Panc1 (cell line): ENCODE measurements at regions not wholly inside any gene's neighbourhood (a gene's known extent, or its start where the extent isn't known, plus 50 kb on each side); places are given as distances from the start of the nearest gene placed in this dataset.
"Not testable (repeated sequence)": the region's sequence is repeated elsewhere in the genome, so short reads cannot be mapped to it uniquely, and the experiment has no call there.

Experiments used
- ATAC-seq: fragments of 200-7000 bp; cut with Tn5 transposase; 2 replicates; pipeline ENCODE4 v1.9.1; 2020; ENCODE audit warnings: mild to moderate bottlenecking, moderate library complexity
- BruUV-seq: library from RNA; stranded (reverse); fragments of 400-500 nt; replicated peaks from 2 replicates; lab custom pipeline; 2021; lab: Mats Ljungman, UMichigan
- CTCF ChIA-PET: fragments of 300-600 bp; sonication (Branson Sonifier 250); formaldehyde crosslinking; loops from one replicate; lab custom pipeline; 2022; ENCODE audit warnings: antibody characterized with exemption; lab: Charles Lee
- POLR2A ChIA-PET: fragments of 300-600 bp; sonication (Branson Sonifier 250); formaldehyde crosslinking; loops from one replicate; lab custom pipeline; 2022; ENCODE audit warnings: antibody characterized with exemption; lab: Charles Lee
- DNase-seq: peaks from one replicate; pipeline ENCODE4 v3.0.0-alpha.2; 2010; ENCODE audit warnings: low read depth, low spot score
- H3K27ac ChIP-seq: 2 replicates; pipeline ENCODE4 v1.5.1; 2011; ENCODE audit warnings: mild to moderate bottlenecking, low read length, inconsistent platforms
- H3K27me3 ChIP-seq: fragments of 200-500 bp; sonication (Bioruptor generic); 2 replicates; pipeline ENCODE4 v1.6.0; 2014; ENCODE audit warnings: low read length, inconsistent platforms; ENCODE audit not compliant: control insufficient read depth, insufficient read depth
- H3K36me3 ChIP-seq: fragments of 200-500 bp; sonication (Bioruptor generic); 2 replicates; pipeline ENCODE4 v1.5.1; 2014; ENCODE audit warnings: inconsistent platforms, mild to moderate bottlenecking, low read length, moderate library complexity; ENCODE audit not compliant: control insufficient read depth, insufficient read depth
- H3K4me1 ChIP-seq: 2 replicates; pipeline ENCODE4 v1.5.1; 2011; ENCODE audit warnings: inconsistent platforms, mild to moderate bottlenecking, low read length, moderate library complexity; ENCODE audit not compliant: control insufficient read depth, insufficient read depth
- H3K4me3 ChIP-seq, 2 experiments: 2 replicates each; pipeline ENCODE4 v1.5.1; 2011 to 2012; ENCODE audit warnings: low read depth in 2 of 2, low read length in 2 of 2, mild to moderate bottlenecking in 2 of 2, inconsistent platforms in 1 of 2, moderate library complexity in 1 of 2
- H3K9me3 ChIP-seq: fragments of 200-500 bp; sonication (Bioruptor generic); 2 replicates; pipeline ENCODE4 v1.5.1; 2014; ENCODE audit warnings: low read depth, mild to moderate bottlenecking, inconsistent platforms, low read length, moderate library complexity; ENCODE audit not compliant: control insufficient read depth, insufficient read depth
- CTCF ChIP-seq: fragments of 450-650 bp; IDR thresholded peaks from 2 replicates; pipeline ENCODE4 v1.5.1; 2017; ENCODE audit warnings: mild to moderate bottlenecking
- POLR2AphosphoS5 ChIP-seq: IDR thresholded peaks from 2 replicates; pipeline ENCODE4 v1.6.1; 2012; ENCODE audit warnings: mild to moderate bottlenecking, low read depth, low read length, moderate library complexity
- REST ChIP-seq, 2 experiments: IDR thresholded peaks; 2 replicates each; pipeline ENCODE4 v1.6.1; 2011 to 2012; ENCODE audit warnings: low read depth in 2 of 2, control low read depth in 1 of 2, low read length in 1 of 2, mild to moderate bottlenecking in 1 of 2, moderate library complexity in 1 of 2; ENCODE audit not compliant: insufficient read depth in 1 of 2
- SIN3A ChIP-seq: IDR thresholded peaks from 2 replicates; pipeline ENCODE4 v1.6.1; 2012; ENCODE audit warnings: low read depth, mild to moderate bottlenecking, low read length, moderate library complexity, borderline replicate concordance; ENCODE audit not compliant: insufficient read depth
- TCF7L2 ChIP-seq: IDR thresholded peaks from 2 replicates; pipeline ENCODE4 v1.6.1; 2011; ENCODE audit warnings: mild to moderate bottlenecking, low read depth, low read length, inconsistent platforms
- in situ Hi-C: cut with HindIII; loops from 2 replicates; pipeline ENCODE4 v1.10.0; 2016; ENCODE audit warnings: low sequenced_read_pairs, low pct_unique_long_range_greater_than_20kb
- intact Hi-C: fragments of 100-400 bp; cut with micrococcal nuclease; formaldehyde crosslinking; loops from one replicate; pipeline ENCODE4 v1.10.0; 2022; ENCODE audit not compliant: unreplicated experiment

- no peak overlapping the region for H3K27ac ChIP-seq
- no peaks in the 10 kb centered on the region for H3K36me3 ChIP-seq
- no peaks in the 10 kb centered on the region for H3K9me3 ChIP-seq
- ChIA-PET POLR2A (no interaction called here), CTCF (no interaction called here)
- no peaks in the 10 kb centered on the region for H3K27me3 ChIP-seq
- ATAC-seq (no peak), DNase-seq (no peak)
- TF ChIP-seq CTCF: no peak
- TF ChIP-seq REST (IDR thresholded peaks at IDR 0.05; ENCODE audit: insufficient read depth in 1 of 2, low read depth in 2 of 2, low read length in 1 of 2): no peak
- no peak for TF ChIP-seq TCF7L2
- no peak for TF ChIP-seq SIN3A
- TF ChIP-seq POLR2AphosphoS5: no peak
- no TSS peak for BruUV-seq
- H3K4me3 ChIP-seq: no peak overlapping the region
- intact Hi-C loops: no loop called here
- no peaks in the 10 kb centered on the region for H3K4me1 ChIP-seq
- in situ Hi-C loops: no loop called here
Measured at GRCh38 chr5:67802766-67803165, 412.8 kb upstream of the PIK3R1 start.

DNA sequence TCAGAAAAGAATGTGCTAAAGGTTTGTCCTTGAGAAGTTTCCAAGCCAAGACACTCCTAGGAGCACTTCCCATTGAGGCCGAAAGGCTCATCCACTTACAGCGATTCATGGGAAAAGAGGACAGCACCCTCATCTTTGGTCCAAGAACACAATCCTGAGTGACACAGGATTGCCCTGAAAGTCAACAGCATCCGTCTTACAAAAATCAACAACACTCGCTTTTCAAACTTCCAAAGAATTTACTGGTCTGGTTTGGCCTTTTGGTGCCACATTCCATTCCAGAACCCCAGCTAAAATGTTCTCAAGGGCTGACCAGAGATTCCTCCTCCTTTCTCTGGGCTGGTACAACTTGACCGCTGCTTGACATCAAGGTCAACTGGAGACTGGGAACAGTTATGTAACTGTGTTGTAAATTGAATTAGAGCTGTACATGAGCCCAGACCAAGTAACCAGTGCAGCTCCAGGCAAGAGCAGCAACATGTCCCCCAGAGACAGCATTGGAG lies 415.8 kb upstream of the PIK3R1 start:
- no peaks in the 10 kb centered on the region for H3K4me1 ChIP-seq
- TF ChIP-seq SIN3A: no peak
- TF ChIP-seq REST (IDR thresholded peaks at IDR 0.05; ENCODE audit: insufficient read depth in 1 of 2, low read depth in 2 of 2, low read length in 1 of 2): no peak
- TF ChIP-seq TCF7L2: no peak
- TF ChIP-seq CTCF: no peak
- no peak for TF ChIP-seq POLR2AphosphoS5
- POLR2A ChIA-PET: no interaction called here
- in situ Hi-C loops: no loop called here
- no TSS peak for BruUV-seq
- DNase-seq (no peak), ATAC-seq (no peak)
- intact Hi-C loops: no loop called here
- CTCF ChIA-PET: no interaction called here
- H3K27ac ChIP-seq: no peak overlapping the region
- H3K36me3 ChIP-seq: no peaks in the 10 kb centered on the region
- H3K4me3 ChIP-seq: no peak overlapping the region
- H3K9me3 ChIP-seq: no peaks in the 10 kb centered on the region
- H3K27me3 ChIP-seq: no peaks in the 10 kb centered on the region

- H3K9me3 ChIP-seq, BruUV-seq, in situ Hi-C loops, DNase-seq, H3K4me3 ChIP-seq, H3K36me3 ChIP-seq, ATAC-seq, H3K27me3 ChIP-seq, CTCF ChIA-PET, H3K27ac ChIP-seq, intact Hi-C loops, POLR2A ChIA-PET, H3K4me1 ChIP-seq: not testable (repeated sequence)
Measured at GRCh38 chr5:67798470-67798869, 417.1 kb upstream of the PIK3R1 start.
